Hematopoietic multipotent progenitor cell treated with erythropoietin and hydrocortisone succinate and interleukin-3 and kit ligand, for 15 days (in vitro differentiated cells): ENCODE measurements at regions not wholly inside any gene's neighbourhood (a gene's known extent, or its start where the extent isn't known, plus 50 kb on each side); places are given as distances from the start of the nearest gene placed in this dataset.

Experiments
- DNase-seq: peaks from one replicate; pipeline ENCODE4 v3.0.0-alpha.2; 2015; ENCODE audit warnings: low spot score

DNA sequence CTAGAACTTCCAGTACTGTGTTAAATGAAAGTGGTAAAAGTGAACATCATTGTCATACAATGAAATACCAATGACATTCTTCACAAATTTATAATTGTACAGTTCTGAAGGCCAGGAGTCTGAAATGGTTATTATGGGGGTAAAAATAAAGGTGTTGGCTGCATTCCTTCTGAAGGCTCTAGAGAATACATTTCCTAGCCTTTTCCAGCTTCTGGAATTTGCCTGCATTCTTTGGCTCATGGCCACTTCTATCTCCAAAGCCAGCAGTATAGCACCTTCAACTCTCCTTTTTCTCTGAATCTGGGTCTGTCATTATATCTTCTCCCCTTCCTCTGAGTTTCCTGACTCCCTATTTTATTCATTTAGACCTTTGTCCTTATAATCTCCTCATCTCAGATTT is 1232.7 kb upstream of the TENM4 start:
- no peak for DNase-seq

DNA sequence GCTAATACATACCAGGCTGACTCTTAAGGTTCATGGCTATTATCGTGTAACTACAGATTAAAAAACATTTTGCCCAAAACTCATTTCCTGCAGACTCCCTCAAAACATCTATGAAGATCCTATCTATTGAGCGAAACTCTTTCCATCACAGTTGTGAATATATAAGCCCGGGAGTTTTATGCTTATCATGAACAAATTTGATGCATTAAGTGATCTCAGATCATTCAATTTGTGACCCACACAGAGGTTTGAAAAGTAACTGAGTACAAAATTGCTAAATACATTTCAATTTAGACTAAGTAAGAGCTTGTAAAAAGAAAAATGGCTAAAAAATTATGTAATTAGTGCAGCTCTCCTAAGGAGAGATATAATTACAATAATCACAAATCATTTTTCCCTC is 1228.8 kb upstream of the TENM4 start:
- no peak for DNase-seq

DNA sequence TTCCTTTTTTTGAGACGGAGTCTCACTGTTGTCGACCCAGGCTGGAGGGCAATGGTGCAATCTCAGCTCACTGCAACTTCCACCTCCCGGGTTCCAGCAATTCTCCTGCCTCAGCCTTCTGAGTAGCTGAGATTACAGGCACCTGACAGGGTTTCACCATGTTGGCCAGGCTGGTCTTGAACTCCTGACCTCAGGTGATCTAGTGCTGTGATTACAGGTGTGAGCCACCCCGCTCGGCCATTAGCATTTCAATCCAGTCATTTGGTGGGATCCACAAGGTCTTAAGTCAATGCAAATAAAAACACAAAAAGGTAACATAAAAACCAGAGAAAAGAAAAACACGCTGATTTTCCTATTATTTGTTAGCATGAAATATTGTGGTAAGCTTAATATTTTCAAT is 1227.2 kb upstream of the TENM4 start:
- DNase-seq, result no peak

DNA sequence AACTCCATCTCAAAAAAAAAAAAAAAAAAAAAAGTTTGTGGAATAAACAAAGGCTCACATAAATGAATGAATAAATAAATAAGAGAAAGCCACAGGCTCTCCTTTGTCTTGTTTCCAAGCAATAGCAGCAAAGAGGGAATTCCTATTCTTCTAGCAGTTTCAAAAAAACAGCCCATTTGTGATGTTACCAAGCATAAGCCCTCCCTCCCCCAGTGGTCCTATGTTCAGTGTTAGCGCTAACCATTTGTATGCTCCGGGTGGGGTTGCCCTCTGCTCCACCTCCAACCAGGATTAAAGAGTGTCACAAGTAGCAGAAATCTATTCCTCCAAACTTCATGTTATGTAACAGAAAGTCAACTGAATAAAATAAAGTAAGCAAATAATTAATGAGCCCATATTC is 1215.0 kb upstream of the TENM4 start:
- DNase-seq, result no peak

DNA sequence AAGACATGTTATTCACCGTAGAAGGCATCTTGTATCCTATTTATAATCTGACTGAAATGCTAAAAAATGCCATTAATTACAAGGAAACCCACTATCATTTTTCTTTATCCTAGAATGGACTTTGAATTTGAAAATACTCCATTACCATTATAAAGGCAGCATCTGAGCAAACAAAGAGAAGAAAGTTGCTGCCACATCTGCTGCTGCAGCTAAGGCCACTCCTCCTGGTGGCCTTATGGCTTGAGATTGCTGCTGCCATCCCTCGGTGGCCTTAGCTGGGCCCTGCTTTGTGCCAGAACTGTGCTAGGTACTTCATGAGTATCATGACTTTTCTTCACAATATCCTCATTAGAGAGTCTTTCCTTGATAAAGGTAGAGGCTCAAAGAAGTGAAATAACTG is 1210.1 kb upstream of the TENM4 start:
- DNase-seq, result no peak

DNA sequence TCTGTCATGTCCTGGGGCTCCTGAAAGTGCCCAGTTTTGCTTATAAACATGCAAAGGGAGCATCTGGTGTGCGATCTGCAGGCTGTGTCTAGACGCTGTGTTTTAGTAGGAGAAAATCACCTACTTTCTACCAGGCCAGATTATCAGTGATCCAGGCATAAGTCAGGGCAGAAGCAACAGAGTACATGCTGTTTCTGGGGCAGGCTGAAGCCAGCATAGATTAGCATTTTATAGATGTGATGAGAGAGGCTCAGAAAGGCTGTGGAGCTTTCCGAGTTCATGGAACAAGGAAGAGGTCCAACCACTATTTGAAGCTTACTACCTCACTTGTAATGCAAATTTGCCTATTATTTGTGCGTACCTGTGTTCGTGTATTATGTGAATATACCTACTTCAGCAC is 1208.4 kb upstream of the TENM4 start:
- no peak for DNase-seq

DNA sequence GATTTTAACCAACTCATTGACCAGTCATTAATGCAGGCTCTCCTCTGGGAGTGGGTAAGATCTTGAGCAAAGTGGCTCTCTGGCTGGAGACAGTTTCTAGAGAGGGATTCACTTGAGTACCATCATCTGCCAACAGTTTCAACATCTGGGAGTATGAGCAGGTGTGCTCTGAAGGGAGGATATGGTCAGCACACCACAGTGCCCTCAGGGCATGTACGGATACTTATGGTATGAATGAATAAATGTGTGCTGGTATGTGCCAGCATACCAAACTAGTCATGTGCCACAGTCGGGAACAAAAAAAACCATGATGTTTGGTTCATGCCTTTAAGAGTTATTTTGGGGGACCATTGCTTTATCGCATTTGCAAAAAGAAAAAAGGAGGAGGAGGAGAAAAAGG is 1197.5 kb upstream of the TENM4 start:
- DNase-seq, result no peak

DNA sequence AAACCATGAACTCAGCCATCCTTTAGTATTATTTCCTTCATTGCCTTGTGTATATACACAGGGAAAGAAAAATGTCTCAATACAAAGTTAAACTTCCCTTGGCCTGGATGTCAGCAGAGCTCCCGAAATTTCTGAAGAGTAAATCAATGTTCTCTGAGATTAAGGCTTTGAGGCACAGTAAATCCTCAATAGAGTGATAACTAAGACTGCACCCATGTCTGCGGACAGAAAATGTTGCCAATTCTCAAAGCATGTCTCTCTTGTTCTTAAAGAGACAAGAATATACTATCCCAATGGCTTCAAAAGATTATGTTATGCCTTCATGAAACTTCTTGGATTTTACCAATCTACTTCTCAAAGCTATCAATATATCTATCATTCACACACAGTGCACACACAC is 1196.7 kb upstream of the TENM4 start:
- DNase-seq, result no peak

DNA sequence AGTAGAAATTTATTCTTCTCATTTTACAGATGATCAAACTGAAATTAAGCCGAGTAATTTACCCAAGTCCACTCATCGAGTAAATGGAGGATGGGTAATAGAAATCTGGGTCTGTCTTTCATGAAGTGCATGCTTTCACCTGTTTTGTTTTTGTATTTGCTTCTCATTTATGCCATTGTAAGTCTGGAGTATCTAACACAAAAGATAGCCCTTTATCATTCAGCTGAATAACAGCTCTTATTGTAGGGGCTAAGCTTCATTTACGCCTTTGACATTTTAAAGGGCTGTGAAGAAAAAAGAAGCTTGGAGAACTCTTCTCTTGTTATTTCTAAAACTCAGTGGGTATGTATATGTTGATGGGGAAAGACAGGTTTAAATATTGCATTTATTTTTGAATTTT is 1196.2 kb upstream of the TENM4 start:
- no peak for DNase-seq

DNA sequence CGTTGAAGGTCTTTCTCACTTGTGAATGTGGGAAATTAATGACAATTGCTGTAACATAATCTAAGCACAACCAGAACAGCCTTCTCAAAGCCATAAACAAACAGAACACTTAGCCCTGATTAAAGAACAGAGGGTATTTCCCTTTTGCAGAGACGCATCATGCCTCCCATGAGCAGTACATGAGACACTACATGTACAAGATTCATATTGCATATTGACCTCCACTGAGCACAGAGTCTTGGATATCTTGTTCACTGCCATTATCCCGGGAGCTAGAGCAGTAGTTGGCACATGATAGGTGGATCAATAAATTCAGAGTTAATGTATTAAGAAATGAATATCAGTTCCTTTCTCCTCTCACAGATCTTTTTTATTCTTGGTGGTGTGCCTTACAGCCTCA is 1194.3 kb upstream of the TENM4 start:
- DNase-seq, result no peak

DNA sequence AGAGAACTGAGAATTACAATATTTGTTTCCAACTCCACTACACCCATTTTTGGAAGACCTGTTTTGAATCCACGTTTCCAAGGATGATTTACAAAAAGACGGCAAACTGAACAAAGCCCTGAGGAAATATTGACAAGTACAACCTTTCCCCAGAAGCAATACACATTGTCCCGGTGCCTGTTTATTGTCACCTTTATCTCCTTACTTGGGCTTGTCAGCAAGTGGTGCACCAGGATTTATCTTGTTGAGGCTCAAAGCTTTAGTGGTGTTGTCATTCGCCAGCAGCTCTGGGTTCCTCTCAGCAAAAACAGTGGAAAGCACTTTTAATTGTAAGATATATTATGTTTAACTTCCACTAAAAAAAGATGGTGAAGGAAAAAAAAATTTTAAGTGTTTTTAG is 1191.9 kb upstream of the TENM4 start:
- DNase-seq, result no peak

DNA sequence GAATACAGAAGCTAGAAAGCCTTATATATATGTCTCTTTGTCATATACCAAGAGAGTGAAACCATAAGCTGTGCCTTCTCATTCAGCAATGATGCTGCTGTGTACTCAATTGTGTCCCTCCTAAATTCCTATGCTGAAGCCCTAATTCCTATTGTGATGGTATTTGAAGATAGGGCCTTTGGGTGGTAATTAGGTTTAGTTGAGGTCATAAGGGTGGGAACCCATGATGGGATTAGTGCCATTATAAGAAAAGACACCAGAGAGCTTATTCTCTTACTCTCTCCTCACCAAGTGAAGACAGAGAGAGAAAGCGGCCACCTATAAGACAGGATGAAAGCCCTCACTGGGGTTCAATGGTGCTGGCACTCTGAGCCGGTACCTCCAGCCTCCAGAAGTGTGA is 1191.3 kb upstream of the TENM4 start:
- DNase-seq, result no peak

DNA sequence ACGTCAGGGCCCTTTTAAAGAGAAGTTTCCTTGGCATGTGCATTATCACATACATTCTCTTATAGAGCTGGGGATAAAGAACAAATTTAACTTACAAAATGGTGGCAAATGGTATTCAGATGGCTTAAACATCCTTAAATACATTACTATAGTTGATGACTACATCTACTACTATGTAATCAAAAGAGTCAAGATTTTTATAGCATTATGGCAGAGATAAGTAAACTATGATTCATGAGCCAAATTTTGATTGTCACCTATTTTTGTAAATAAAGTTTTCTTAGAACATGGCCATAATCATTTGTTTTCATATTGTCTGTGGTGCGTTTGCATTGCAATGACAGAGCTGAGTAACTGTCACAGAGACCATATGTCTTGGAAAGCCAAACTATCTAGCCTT is 1188.6 kb upstream of the TENM4 start:
- DNase-seq, result no peak

DNA sequence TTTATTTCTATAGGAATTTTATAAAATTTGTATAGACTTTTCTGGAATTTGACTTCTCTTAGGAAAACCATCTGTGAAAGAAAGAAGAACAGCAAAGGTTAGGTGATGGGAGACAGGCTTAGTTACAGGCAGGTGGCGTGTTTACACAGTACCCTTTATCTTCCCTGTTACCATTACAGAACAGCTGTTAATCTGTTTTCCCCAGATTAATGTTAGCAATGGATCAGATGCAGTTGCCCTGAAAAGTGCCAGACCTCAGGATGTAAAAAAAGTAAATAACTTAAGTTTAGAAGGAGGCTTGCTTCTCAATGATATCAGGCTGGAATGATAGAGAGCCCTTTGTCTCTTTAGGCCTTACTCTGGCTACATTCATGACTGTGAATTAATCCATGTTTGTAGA is 1186.5 kb upstream of the TENM4 start:
- DNase-seq, result no peak

DNA sequence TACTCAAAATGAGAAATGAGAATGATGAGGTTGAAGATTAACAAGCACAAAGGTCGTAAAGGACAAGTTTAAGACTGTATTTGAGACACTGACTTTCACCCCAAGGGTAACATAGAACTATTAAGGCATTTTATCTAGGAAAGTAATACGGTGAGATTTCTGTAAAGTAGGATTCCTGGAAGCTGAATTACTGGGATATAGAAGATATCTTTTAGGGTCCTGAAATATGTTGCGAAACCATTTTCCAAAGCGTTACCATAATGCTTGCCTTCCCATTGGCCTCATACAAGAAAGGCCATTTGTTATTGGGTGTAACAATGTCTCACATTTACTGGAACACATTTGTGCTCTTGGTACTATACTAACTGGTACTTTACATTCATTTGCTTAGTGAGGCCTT is 1185.9 kb upstream of the TENM4 start:
- no peak for DNase-seq

DNA sequence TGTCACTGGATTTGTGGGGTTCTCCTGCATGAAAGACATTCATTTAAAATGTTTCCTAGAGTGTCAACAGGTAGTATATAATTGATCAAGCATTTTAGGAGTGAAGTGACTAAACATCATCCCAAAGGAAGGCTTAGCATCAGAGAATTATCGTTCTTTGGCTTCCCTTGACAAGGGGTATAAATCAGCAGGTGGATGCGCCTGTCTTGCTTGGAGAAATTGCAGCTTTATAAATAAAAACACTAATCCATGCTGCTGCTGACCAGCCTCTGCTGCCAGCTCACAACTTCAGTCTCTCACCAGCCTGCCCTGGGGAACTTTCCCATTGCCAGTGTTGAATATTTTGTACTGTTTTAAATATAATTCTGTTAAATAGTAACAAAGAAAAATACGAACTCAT is 1184.7 kb upstream of the TENM4 start:
- DNase-seq, result no peak

DNA sequence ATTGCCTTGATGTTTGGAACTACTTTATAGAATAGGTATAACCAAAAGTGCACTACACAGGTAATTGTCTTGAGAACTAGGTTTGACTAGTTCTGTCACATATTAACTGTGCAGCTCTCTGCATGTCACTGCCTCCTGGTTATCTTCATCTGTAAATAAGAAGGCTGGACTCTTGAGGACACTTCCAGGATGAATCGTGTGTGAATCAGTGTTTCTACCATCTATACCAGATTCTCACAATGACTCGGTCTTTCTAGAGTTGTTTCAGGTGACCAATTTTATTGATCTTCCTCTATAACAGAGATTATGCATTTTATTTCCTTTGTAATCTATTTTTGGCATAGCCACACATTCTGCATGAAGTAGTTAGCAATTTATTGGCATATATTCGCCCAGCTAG is 1181.0 kb upstream of the TENM4 start:
- DNase-seq, result no peak

DNA sequence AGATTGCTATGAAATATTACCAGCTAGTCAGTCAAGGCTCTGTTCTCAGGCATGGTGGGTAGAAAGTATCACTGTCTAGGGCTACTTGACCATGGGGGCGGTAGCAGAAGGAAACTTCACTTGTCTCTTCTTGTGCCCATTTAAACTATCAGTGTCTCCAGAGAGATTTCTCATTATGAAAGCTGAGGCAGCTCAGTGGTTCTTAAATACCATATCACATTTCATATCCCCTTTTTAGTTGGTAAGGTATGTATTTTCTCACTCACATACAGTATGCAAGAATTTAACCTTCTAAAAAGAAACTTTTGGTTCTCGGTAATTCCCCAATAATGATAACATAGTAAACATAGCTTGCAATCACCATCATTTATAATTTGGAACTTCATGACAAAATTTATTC is 1180.0 kb upstream of the TENM4 start:
- no peak for DNase-seq

DNA sequence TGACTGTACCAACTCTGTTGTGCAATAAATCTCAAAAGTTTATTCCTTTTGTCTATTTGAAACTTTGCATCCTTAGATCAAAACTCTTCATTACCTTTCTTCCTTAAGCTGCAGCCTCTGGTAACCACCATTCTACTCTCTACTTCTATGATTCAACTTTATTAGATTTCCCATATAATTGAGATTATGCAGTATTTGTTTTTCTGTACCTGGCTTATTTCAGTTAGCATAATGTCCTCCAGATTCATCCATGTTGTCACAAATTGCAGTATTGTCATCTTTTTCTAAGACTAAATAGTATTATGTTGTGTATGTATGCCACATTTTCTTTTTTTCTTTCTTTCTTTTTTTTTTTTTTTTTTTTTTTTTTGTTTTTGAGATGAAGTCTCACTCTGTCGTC is 1176.3 kb upstream of the TENM4 start:
- DNase-seq, result no peak

DNA sequence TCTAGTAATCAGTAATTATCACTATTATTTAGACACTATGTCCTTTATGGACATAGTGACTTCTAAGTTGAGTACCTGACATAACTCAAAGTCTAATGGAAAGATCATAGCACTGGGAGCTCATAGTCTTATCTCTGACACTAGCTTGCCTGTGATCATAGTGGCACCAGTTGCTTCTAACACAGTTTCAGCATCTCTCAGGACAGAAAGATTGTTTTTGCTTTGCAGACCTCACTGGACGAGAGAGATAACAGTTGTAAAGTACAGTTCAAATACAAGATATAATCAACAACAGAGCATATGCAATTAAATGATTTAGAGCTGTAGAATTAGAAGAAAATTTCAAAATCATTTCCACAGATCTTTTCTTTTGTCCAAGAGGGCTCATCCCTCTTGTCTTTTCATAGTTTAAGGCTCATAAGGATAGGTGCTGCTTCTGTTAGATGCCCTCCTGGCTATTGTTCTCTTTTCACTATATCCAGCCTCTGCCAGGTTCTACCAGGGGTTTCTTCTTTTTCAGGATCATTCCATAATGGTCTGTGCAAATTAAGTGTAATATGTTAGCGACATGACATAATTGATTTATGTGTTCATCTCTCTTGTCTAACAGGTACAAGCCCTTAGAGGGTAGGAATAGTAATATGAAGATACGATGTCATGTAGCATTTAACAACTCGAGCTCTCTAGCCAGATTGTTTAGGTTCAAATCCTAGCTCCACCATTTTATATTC is 1175.4 kb upstream of the TENM4 start:
- DNase-seq, result no peak

DNA sequence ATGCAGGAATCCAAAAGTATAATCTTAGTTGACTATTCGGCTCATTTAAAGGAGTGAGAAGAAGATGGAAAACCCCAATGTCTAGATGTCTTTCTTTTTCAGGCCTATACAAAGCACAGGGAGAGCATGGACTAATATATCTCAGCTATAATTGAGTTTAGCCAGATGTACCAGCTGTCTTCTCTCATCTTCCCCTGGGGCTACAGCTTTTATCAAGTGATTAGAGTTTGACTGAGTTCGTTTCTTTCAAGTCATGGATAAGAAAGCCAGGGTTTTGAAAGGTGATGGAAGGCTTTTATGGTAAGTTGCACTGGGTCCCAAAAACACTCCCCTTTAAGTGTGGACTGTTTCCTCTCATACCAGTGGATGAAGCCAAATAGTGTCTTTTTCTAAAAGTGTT is 1172.8 kb upstream of the TENM4 start:
- no peak for DNase-seq

DNA sequence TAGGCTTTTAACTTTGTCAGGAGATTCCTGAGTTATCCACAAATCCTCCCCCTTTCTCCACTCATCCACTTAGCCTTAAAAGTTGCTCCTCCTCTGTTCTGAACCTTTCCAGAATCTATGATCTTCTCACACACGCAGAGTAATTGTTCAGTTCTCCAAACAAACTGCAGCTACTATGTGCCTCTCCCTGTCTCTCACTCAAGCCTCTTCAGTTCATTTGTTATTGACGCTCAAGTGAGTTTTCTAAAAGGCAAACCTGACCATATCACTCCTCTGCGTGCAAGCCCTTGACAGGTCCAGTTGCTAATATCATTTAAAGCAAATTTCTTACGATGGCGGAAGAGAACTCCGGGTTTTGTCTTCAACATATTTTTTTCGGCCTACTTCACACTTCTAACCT is 1169.7 kb upstream of the TENM4 start:
- no peak for DNase-seq

DNA sequence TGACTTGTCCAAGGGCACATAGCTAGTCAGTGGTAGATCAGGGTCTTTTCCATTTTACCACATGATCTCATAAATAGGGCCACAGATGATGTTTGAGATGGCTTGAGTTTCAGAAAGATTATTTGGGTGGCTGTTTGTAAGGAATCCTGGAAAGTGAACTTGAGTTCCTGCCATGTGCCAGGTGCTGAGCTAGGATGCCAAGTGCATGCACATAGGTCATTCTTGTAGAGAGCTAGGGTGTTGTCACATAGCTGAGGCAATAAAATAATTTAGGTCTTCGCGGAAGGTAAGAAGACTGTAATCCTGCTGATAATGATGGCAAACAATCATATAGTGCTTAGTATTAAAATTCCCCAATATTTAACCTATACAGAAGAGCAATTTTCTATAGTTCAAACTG is 1162.6 kb upstream of the TENM4 start:
- DNase-seq, result no peak

DNA sequence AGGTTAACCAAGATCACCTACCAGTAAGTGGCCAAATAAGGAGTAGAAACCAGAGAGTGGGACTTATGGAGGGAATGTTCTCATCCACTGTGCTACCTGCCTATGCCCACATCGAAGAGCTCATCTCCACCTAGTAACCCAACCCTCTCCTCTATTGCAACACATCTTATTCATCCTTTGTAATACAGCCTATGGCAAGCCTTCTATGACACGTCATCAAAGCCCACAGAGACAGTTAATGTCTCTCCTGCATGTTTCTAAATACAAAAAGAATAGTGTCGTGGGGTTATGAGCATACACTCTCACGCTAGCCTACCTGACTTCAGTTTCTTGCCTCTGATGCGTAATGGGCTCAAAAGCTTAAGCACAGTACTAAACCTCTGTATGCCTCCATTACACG is 1158.1 kb upstream of the TENM4 start:
- no peak for DNase-seq

DNA sequence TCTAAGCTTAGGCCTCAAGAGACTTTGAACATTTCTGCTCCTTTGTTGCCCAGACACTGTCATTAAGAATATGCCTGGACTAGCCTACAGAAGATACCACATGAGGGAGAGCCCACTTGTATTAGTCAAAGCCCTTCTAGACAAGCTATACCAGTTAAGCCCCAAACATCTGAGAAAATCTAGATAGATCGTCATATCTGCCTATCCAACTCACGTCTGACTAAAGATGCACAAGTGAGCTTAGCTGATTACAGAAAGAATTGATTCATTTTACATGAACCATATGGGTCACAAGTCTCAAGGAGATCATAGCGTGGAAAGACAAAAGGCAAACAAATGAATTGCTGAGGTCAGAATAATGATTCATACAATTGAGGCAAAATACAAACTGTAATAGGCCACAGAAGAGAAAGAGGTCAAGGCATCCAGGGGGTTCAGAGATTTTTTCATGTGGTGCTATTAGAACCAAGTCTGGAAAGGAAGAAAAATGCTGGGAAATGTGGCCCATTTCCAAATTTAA is 1155.5 kb upstream of the TENM4 start:
- no peak for DNase-seq
